ENCODE measurements at regions not wholly inside any gene's neighbourhood (a gene's known extent, or its start where the extent isn't known, plus 50 kb on each side); places are given as distances from the start of the nearest gene placed in this dataset.
A peak's percentile ranks its signal among the peaks of the same experiment; 100 is the strongest.
"Not testable (repeated sequence)": the region's sequence is repeated elsewhere in the genome, so short reads cannot be mapped to it uniquely, and the experiment has no call there.

DNA sequence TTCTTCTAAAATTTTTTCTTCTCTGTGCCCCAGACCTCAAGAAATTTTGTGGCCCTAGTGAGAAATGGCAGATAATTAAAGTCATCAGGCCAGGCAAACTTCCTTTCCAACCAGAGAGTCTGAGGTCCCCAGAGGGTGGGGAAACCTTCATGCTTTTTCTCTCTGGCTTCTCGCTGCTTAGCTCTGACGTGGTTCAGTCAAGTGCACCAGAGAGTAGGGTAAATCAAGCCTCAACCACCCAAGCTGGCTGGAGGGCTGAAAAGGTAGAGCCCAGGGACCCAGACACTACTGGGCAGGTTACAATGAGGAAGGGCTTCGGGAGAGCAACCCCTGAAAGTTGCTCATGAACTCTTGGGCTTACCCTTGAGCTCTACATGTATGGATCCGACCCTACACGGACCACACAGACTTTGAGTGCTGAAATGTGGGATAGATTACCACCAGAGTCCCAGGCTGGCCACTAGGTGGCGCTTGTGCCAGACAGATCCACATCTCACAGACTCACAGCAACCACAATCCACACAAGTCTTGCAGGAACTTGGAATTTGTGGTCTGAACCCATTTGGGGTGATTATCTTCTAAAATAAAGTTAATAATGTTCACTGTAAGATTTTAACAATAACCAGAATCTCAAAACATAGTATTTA, 323.5 kb downstream of the KLF13 start:
- not testable (repeated sequence) for H3K4me3 ChIP-seq (ENCODE audit: low read depth in 1 of 3, low read length in 3 of 3); H3K9me3 ChIP-seq (ENCODE audit: control insufficient read depth in 2 of 2, insufficient read depth in 1 of 2, low read depth in 1 of 2, low read length in 1 of 2); H3K36me3 ChIP-seq (ENCODE audit: control insufficient read depth in 3 of 3, insufficient read depth in 2 of 3, low read depth in 1 of 3, low read length in 3 of 3); H3K27me3 ChIP-seq (ENCODE audit: control insufficient read depth in 3 of 3, insufficient read depth in 3 of 3, low read length in 3 of 3); DNase-seq; H3K27ac ChIP-seq (ENCODE audit: low read depth in 1 of 3, low read length in 2 of 3); H3K4me1 ChIP-seq (ENCODE audit: control insufficient read depth in 3 of 3, insufficient read depth in 2 of 3, low read depth in 1 of 3, low read length in 2 of 3)
- peak; percentile 87 for FAIRE-seq
- WGBS, 3 donors: 0 to 14% methylated on average over 1 to 2 of the region's 6 CpGs; no CpG with 5 or more reads in 1 of the 3 donors

DNA sequence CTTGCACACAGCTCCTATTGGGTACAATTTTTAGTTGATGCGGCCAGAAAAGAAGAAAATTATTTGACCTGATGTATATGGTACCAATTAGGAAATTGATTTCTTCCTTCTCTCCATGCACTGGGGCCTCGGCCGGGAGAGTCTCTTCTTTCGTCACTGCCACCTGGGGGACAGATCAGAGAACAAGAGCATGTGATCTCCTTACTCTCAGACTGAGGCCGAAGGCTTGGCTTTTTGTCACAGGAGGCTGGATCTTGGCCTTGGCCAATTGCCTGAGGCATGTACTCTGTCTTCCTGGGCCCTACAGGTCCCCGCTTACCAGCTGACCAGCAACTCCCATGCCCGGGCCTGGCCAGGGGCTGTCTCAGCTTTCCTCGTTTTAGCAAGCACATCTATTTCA, 330.3 kb downstream of the KLF13 start:
- not testable (repeated sequence) for H3K4me1 ChIP-seq (ENCODE audit: control insufficient read depth in 3 of 3, insufficient read depth in 2 of 3, low read depth in 1 of 3, low read length in 2 of 3); DNase-seq; H3K27ac ChIP-seq (ENCODE audit: low read depth in 1 of 3, low read length in 2 of 3); H3K36me3 ChIP-seq (ENCODE audit: control insufficient read depth in 3 of 3, insufficient read depth in 2 of 3, low read depth in 1 of 3, low read length in 3 of 3); FAIRE-seq; H3K4me3 ChIP-seq (ENCODE audit: low read depth in 1 of 3, low read length in 3 of 3); H3K27me3 ChIP-seq (ENCODE audit: control insufficient read depth in 3 of 3, insufficient read depth in 3 of 3, low read length in 3 of 3); H3K9me3 ChIP-seq (ENCODE audit: control insufficient read depth in 2 of 2, insufficient read depth in 1 of 2, low read depth in 1 of 2, low read length in 1 of 2)
- 58 to 81% (median 76%) methylated on average over 7 to 8 of the region's 8 CpGs for WGBS, 3 donors

DNA sequence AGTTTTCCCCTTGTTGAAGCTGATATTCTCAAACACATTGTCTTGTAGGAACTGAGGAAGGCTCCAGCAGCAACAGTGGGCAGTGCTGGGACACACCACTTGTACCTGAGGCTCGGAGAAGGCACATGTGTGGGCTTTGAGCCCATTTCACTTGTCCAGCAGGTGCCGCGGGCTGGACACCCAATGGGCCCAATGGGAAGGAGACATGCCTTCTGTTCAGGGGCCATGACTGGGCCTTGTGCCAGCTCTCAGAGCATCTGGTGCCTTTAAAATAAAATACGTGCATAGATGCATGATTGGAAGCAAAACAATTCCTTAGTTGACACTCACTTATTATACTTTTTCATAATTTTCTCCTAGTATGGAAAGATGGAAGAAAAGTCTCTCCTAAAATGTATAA, 334.2 kb downstream of the KLF13 start:
- Histone ChIP-seq H3K27ac (ENCODE audit: low read depth in 1 of 3, low read length in 2 of 3) (no peak overlapping the region), H3K4me1 (ENCODE audit: control insufficient read depth in 3 of 3, insufficient read depth in 2 of 3, low read depth in 1 of 3, low read length in 2 of 3) (no peaks in the 10 kb centered on the region), H3K4me3 (ENCODE audit: low read depth in 1 of 3, low read length in 3 of 3) (no peak overlapping the region), H3K36me3 (ENCODE audit: control insufficient read depth in 3 of 3, insufficient read depth in 2 of 3, low read depth in 1 of 3, low read length in 3 of 3) (no peaks in the 10 kb centered on the region), H3K27me3 (ENCODE audit: control insufficient read depth in 3 of 3, insufficient read depth in 3 of 3, low read length in 3 of 3) (no peaks in the 10 kb centered on the region), H3K9me3 (ENCODE audit: control insufficient read depth in 2 of 2, insufficient read depth in 1 of 2, low read depth in 1 of 2, low read length in 1 of 2) (no peaks in the 10 kb centered on the region)
- 67 to 79% (median 78%) methylated on average over 4 of the region's 4 CpGs for WGBS, 3 donors
- no peak for DNase-seq
- FAIRE-seq: no peak

DNA sequence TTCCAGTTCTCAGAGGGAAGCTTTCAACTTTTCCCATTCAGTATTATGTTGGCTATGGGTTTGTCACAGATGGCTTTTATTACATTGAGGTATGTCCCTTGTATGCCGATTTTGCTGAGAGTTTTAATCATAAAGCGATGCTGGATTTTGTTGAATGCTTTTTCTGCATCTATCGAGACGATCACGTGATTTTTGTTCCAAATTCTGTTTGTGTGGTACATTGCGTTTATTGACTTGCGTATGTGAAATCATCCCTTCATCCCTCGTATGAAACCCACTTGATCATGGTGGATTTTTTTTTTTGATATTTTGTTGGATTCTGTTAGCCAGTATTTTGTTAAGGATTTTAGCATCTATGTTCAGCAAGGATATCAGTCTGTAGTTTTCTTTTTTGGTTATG, 339.1 kb downstream of the KLF13 start:
- 95 to 96% (median 96%) methylated on average over 8 of the region's 8 CpGs for WGBS, 3 donors
- H3K4me3 ChIP-seq (ENCODE audit: low read depth in 1 of 3, low read length in 3 of 3); H3K4me1 ChIP-seq (ENCODE audit: control insufficient read depth in 3 of 3, insufficient read depth in 2 of 3, low read depth in 1 of 3, low read length in 2 of 3); DNase-seq; H3K9me3 ChIP-seq (ENCODE audit: control insufficient read depth in 2 of 2, insufficient read depth in 1 of 2, low read depth in 1 of 2, low read length in 1 of 2); H3K36me3 ChIP-seq (ENCODE audit: control insufficient read depth in 3 of 3, insufficient read depth in 2 of 3, low read depth in 1 of 3, low read length in 3 of 3); H3K27me3 ChIP-seq (ENCODE audit: control insufficient read depth in 3 of 3, insufficient read depth in 3 of 3, low read length in 3 of 3); H3K27ac ChIP-seq (ENCODE audit: low read depth in 1 of 3, low read length in 2 of 3); FAIRE-seq: not testable (repeated sequence)

DNA sequence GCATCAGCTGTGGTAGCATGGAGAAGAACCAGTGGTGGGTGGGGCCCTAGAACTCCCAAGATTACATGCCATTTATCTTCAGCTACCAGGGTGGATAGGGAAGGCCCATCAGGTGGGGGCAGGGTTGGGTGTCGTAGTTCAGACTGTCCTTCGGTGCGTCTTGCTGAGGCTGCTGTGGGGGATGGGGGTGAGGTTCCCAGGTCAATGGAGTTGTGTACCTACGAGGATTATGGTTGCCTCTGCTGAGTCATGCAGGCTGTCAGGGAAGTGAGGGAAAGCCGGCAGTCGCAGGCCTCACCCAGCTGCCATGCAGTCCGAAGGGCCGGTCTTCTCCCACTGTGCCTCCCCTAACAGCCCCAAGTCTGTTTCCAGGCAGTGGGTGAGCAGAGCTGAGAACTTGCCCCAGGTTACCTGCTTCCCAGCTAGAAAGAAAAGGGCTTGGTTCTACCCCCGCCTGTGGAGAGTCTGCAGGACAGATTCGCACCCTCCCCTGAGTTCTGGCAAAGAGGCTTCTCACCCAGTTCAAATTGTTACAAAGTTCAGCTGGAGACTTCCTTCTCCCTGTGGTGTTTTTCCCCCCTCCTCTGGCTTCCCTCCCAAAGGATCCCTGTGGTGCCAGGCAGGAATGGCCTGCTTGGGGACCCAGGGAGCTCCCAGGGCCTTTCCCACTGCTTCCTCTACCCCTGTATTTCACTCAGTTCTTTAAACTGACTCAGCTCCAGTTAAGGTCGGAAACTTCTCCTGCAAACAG, 342.7 kb downstream of the KLF13 start:
- not testable (repeated sequence) for H3K4me1 ChIP-seq (ENCODE audit: control insufficient read depth in 3 of 3, insufficient read depth in 2 of 3, low read depth in 1 of 3, low read length in 2 of 3)
- peak in 1 of 2 donors; percentile 9 for DNase-seq

DNA sequence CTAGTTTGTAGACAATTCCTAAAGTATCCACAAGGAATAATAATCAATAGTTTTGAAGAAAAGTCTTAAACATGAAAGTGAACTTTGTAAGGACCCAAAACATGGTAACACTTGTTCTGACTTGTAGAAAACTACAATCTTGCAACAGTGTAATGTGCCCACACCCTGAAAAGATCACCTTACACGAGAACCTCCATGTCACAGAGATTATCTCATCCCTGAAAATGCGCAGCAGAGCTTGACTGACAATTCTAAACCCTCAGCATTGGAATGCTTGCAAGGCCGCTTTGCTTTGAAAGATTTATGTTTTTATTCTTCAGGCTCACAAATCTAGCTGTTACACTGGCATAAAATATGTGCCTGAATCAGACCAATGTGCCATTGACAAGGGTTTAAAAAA, 346.6 kb downstream of the KLF13 start:
- 44 to 74% (median 53%) methylated on average over 3 of the region's 3 CpGs for WGBS, 3 donors
- not testable (repeated sequence) for DNase-seq; H3K27me3 ChIP-seq (ENCODE audit: control insufficient read depth in 3 of 3, insufficient read depth in 3 of 3, low read length in 3 of 3); H3K36me3 ChIP-seq (ENCODE audit: control insufficient read depth in 3 of 3, insufficient read depth in 2 of 3, low read depth in 1 of 3, low read length in 3 of 3); H3K4me3 ChIP-seq (ENCODE audit: low read depth in 1 of 3, low read length in 3 of 3); H3K9me3 ChIP-seq (ENCODE audit: control insufficient read depth in 2 of 2, insufficient read depth in 1 of 2, low read depth in 1 of 2, low read length in 1 of 2); H3K4me1 ChIP-seq (ENCODE audit: control insufficient read depth in 3 of 3, insufficient read depth in 2 of 3, low read depth in 1 of 3, low read length in 2 of 3); FAIRE-seq; H3K27ac ChIP-seq (ENCODE audit: low read depth in 1 of 3, low read length in 2 of 3)

More for the DNA sequence above, 342.7 kb downstream of the KLF13 start:
- WGBS, 3 donors: 52 to 78% (median 52%) methylated on average over 9 to 11 of the region's 11 CpGs
- H3K9me3 ChIP-seq (ENCODE audit: control insufficient read depth in 2 of 2, insufficient read depth in 1 of 2, low read depth in 1 of 2, low read length in 1 of 2); H3K4me3 ChIP-seq (ENCODE audit: low read depth in 1 of 3, low read length in 3 of 3); FAIRE-seq; H3K27ac ChIP-seq (ENCODE audit: low read depth in 1 of 3, low read length in 2 of 3); H3K36me3 ChIP-seq (ENCODE audit: control insufficient read depth in 3 of 3, insufficient read depth in 2 of 3, low read depth in 1 of 3, low read length in 3 of 3); H3K27me3 ChIP-seq (ENCODE audit: control insufficient read depth in 3 of 3, insufficient read depth in 3 of 3, low read length in 3 of 3): not testable (repeated sequence)

DNA sequence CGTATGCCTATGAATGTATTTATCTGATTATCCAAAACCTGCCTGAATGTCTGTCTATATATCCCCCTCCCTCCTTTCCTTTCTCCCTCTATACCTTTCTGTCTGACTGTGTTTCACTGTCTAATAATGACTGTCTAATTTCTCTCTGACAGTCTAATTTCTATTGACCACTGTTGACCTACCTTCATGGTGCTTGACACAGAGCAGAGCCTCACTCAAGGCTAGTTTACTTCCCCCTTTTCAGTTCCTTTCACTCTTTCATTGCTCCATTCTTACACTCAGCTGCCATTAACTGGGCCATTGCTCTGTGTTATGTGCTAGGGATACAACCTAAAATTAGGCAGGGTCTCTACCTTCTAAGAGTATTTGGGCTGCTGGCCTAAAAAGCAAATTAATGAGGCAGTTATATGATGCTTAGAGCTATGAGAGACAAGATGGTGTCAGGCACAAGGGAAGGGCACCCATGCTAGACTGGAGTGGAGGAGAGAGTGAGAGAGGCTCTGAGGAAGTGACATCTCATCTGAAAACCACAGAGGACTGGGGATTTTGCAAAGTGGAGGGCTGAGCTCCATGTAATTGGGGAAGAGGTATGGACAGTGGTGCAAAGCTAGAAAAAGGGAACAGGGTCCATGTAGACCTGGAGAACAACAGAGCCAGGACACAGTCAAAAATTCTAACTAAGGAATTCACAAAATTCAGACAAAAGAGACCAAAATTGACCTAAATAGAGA, 348.6 kb upstream of the CHRNA7 start:
- FAIRE-seq; H3K4me1 ChIP-seq (ENCODE audit: control insufficient read depth in 3 of 3, insufficient read depth in 2 of 3, low read depth in 1 of 3, low read length in 2 of 3); H3K4me3 ChIP-seq (ENCODE audit: low read depth in 1 of 3, low read length in 3 of 3); H3K36me3 ChIP-seq (ENCODE audit: control insufficient read depth in 3 of 3, insufficient read depth in 2 of 3, low read depth in 1 of 3, low read length in 3 of 3); DNase-seq; H3K27ac ChIP-seq (ENCODE audit: low read depth in 1 of 3, low read length in 2 of 3); H3K27me3 ChIP-seq (ENCODE audit: control insufficient read depth in 3 of 3, insufficient read depth in 3 of 3, low read length in 3 of 3); H3K9me3 ChIP-seq (ENCODE audit: control insufficient read depth in 2 of 2, insufficient read depth in 1 of 2, low read depth in 1 of 2, low read length in 1 of 2): not testable (repeated sequence)
- WGBS, 3 donors: 88 to 94% (median 93%) methylated on average over 1 of the region's 1 CpG

DNA sequence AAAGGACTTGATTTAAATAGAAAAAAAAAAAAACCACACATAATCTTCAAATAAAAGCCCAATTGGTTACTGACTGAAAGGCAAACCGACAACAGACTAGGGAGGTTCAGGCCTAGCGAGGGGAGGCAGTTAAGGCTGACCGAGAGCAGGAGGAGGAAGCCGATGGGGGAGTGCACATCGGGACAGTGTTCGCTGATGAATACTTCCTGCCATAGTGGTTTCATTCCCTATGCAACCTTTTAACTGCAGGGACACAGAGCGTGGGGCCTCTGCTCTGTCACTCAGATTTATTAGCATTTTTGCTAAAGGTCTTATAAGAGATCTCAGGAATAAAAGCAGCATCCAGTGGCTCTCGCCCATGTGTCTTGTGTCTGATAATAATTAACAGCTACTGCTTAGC, 343.2 kb upstream of the CHRNA7 start:
- H3K36me3 ChIP-seq (ENCODE audit: control insufficient read depth in 3 of 3, insufficient read depth in 2 of 3, low read depth in 1 of 3, low read length in 3 of 3); DNase-seq; H3K4me3 ChIP-seq (ENCODE audit: low read depth in 1 of 3, low read length in 3 of 3); H3K27ac ChIP-seq (ENCODE audit: low read depth in 1 of 3, low read length in 2 of 3); FAIRE-seq; H3K27me3 ChIP-seq (ENCODE audit: control insufficient read depth in 3 of 3, insufficient read depth in 3 of 3, low read length in 3 of 3); H3K4me1 ChIP-seq (ENCODE audit: control insufficient read depth in 3 of 3, insufficient read depth in 2 of 3, low read depth in 1 of 3, low read length in 2 of 3); H3K9me3 ChIP-seq (ENCODE audit: control insufficient read depth in 2 of 2, insufficient read depth in 1 of 2, low read depth in 1 of 2, low read length in 1 of 2): not testable (repeated sequence)
- 78 to 88% (median 85%) methylated on average over 6 to 7 of the region's 8 CpGs for WGBS, 3 donors

Data from small intestine (tissue), 7 donors.